ENCODE measurements at regions not wholly inside any gene's neighbourhood (a gene's known extent, or its start where the extent isn't known, plus 50 kb on each side); places are given as distances from the start of the nearest gene placed in this dataset.

- Histone ChIP-seq H3K36me3 (ENCODE audit: control insufficient read depth, low read length) (no peaks in the 10 kb centered on the region), H3F3A (ENCODE audit: control insufficient read depth, insufficient read depth) (no peaks in the 10 kb centered on the region), H3K9me3 (ENCODE audit: control insufficient read depth, insufficient read depth, low read length) (no peaks in the 10 kb centered on the region), H3K79me2 (ENCODE audit: control insufficient read depth, low read length) (no peaks in the 10 kb centered on the region), H3K4me1 (ENCODE audit: control insufficient read depth, low read length) (no peaks in the 10 kb centered on the region), H3K27ac (ENCODE audit: low read depth, low read length) (no peak overlapping the region), H3K9me2 (replicated peaks; ENCODE audit: control insufficient read depth, low read length) (no peaks in the 10 kb centered on the region), H4K20me1 (ENCODE audit: control insufficient read depth, insufficient read depth, low read depth, low read length) (no peaks in the 10 kb centered on the region), H3K4me3 (ENCODE audit: low read length) (no peak overlapping the region), H3K27me3 (ENCODE audit: control insufficient read depth, low read length) (no peaks in the 10 kb centered on the region), H3K4me2 (ENCODE audit: low read length) (no peak overlapping the region)
- TF ChIP-seq EZH2phosphoT487 (IDR thresholded peaks at IDR 0.05; ENCODE audit: borderline replicate concordance, low read length) (no peak), CTCF (IDR thresholded peaks at IDR 0.05; ENCODE audit: low read depth, low read length, poor library complexity, severe bottlenecking) (no peak)
These were observed 522.5 kb downstream of the IQCM start for GRCh38 chr4:149293046-149293649.

GRCh38 chr4:149292425-149293007, 523.1 kb downstream of the IQCM start:
- H3K9me3 ChIP-seq (ENCODE audit: control insufficient read depth, insufficient read depth, low read length) = no peaks in the 10 kb centered on the region
- no peaks in the 10 kb centered on the region for H3K27me3 ChIP-seq (ENCODE audit: control insufficient read depth, low read length)
- H3K9me2 ChIP-seq (replicated peaks; ENCODE audit: control insufficient read depth, low read length) = no peaks in the 10 kb centered on the region
- H3K4me1 ChIP-seq (ENCODE audit: control insufficient read depth, low read length) = no peaks in the 10 kb centered on the region
- no peak for TF ChIP-seq EZH2phosphoT487 (IDR thresholded peaks at IDR 0.05; ENCODE audit: borderline replicate concordance, low read length)
- no peak for TF ChIP-seq CTCF (IDR thresholded peaks at IDR 0.05; ENCODE audit: low read depth, low read length, poor library complexity, severe bottlenecking)
- H3K27ac ChIP-seq (ENCODE audit: low read depth, low read length) = no peak overlapping the region
- no peaks in the 10 kb centered on the region for H3F3A ChIP-seq (ENCODE audit: control insufficient read depth, insufficient read depth)
- no peak overlapping the region for H3K4me2 ChIP-seq (ENCODE audit: low read length)
- no peaks in the 10 kb centered on the region for H4K20me1 ChIP-seq (ENCODE audit: control insufficient read depth, insufficient read depth, low read depth, low read length)
- H3K36me3 ChIP-seq (ENCODE audit: control insufficient read depth, low read length) = no peaks in the 10 kb centered on the region
- H3K4me3 ChIP-seq (ENCODE audit: low read length) = no peak overlapping the region
- H3K79me2 ChIP-seq (ENCODE audit: control insufficient read depth, low read length) = no peaks in the 10 kb centered on the region

DNA sequence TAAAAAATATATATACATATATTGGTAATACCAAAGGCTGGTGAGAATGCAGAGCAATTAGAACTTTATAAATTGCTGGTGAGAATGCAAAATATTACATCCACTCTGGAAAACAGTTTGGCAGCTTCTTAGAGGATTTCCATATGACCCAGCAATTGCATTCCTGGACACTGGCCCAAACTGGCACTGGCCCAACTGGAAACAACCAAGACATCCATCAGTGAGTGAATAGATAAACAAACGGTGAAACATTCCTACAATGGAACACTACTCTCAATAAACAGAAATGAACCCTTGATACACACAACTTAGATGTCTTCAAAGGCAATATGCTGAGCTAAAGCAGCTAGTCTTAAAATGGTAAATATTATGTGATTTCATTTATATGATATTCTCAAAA, 524.2 kb downstream of the IQCM start:
- H3K9me3 ChIP-seq (ENCODE audit: control insufficient read depth, insufficient read depth, low read length) = no peaks in the 10 kb centered on the region
- no peaks in the 10 kb centered on the region for H3K36me3 ChIP-seq (ENCODE audit: control insufficient read depth, low read length)
- H3K4me3 ChIP-seq (ENCODE audit: low read length) = no peak overlapping the region
- no peaks in the 10 kb centered on the region for H3K4me1 ChIP-seq (ENCODE audit: control insufficient read depth, low read length)
- TF ChIP-seq EZH2phosphoT487 (IDR thresholded peaks at IDR 0.05; ENCODE audit: borderline replicate concordance, low read length) = no peak
- no peak for TF ChIP-seq CTCF (IDR thresholded peaks at IDR 0.05; ENCODE audit: low read depth, low read length, poor library complexity, severe bottlenecking)
- no peaks in the 10 kb centered on the region for H3K27me3 ChIP-seq (ENCODE audit: control insufficient read depth, low read length)
- H3K79me2 ChIP-seq (ENCODE audit: control insufficient read depth, low read length) = no peaks in the 10 kb centered on the region
- no peaks in the 10 kb centered on the region for H3K9me2 ChIP-seq (replicated peaks; ENCODE audit: control insufficient read depth, low read length)
- H4K20me1 ChIP-seq (ENCODE audit: control insufficient read depth, insufficient read depth, low read depth, low read length) = no peaks in the 10 kb centered on the region
- H3K4me2 ChIP-seq (ENCODE audit: low read length) = no peak overlapping the region
- no peaks in the 10 kb centered on the region for H3F3A ChIP-seq (ENCODE audit: control insufficient read depth, insufficient read depth)
- no peak overlapping the region for H3K27ac ChIP-seq (ENCODE audit: low read depth, low read length)
